ENCODE measurements at regions not wholly inside any gene's neighbourhood (a gene's known extent, or its start where the extent isn't known, plus 50 kb on each side); places are given as distances from the start of the nearest gene placed in this dataset.
"Not testable (repeated sequence)": the region's sequence is repeated elsewhere in the genome, so short reads cannot be mapped to it uniquely, and the experiment has no call there.

DNA sequence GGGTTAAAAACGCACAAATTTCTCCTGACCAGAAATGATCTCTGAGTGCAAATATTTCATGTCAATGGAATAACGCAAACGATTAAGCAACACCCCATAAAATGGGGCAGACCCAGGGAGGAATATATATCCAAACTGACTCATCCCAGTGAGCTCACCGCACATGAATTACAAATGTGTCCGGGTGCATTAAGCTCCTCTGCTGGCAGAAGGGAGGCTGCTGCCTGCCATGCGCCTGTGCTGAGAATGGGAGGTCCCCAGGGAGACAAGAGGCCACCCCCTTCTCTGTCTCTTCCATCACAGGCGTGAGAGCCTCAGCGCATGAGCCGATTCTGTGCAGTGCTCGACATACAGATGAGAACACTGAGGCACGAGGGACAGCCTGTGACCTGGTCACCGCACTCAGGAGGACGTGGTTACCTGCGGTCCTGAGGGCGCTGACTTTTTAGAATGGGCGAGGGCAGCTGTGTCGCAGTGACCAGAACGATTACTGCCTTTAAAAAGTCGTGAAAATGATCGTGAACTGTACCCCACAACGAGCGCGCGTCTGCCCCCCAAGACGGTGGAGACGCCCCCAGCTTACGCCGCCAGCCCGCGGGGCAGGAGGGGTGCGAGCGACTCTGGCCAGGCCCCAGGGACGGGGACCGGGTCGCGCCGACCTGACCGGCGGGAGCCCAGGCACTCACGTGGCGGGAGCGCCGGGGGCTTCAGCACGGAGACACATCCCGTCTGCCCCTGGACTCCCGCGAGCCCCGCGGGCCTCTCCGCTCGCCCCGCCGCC lies 188.5 kb downstream of the ADRA2C start:
- TF ChIP-seq, protein P1, sequence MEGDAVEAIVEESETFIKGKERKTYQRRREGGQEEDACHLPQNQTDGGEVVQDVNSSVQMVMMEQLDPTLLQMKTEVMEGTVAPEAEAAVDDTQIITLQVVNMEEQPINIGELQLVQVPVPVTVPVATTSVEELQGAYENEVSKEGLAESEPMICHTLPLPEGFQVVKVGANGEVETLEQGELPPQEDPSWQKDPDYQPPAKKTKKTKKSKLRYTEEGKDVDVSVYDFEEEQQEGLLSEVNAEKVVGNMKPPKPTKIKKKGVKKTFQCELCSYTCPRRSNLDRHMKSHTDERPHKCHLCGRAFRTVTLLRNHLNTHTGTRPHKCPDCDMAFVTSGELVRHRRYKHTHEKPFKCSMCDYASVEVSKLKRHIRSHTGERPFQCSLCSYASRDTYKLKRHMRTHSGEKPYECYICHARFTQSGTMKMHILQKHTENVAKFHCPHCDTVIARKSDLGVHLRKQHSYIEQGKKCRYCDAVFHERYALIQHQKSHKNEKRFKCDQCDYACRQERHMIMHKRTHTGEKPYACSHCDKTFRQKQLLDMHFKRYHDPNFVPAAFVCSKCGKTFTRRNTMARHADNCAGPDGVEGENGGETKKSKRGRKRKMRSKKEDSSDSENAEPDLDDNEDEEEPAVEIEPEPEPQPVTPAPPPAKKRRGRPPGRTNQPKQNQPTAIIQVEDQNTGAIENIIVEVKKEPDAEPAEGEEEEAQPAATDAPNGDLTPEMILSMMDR (IDR thresholded peaks at IDR 0.05): not testable (repeated sequence)
- peak in 1 of 2 donors; percentile 83 for TF ChIP-seq POLR2A (IDR thresholded peaks at IDR 0.05)
